IPS-18c (cell line): ENCODE measurements at regions not wholly inside any gene's neighbourhood (a gene's known extent, or its start where the extent isn't known, plus 50 kb on each side); places are given as distances from the start of the nearest gene placed in this dataset.

Source experiments
- H3K4me3 ChIP-seq: 2 replicates; pipeline ENCODE4 v1.7.0; 2013; ENCODE audit warnings: low read depth, mild to moderate bottlenecking, low read length, moderate library complexity; ENCODE audit not compliant: insufficient read depth
- H3K9me3 ChIP-seq: one replicate; pipeline ENCODE4 v1.6.1; 2013; ENCODE audit warnings: mild to moderate bottlenecking, low read length, moderate library complexity; ENCODE audit not compliant: control insufficient read depth, insufficient read depth

GRCh38 chr7:435630-436366 lies 83.8 kb downstream of the PDGFA start:
- H3K4me3 ChIP-seq, result no peak overlapping the region
- no peaks in the 10 kb centered on the region for H3K9me3 ChIP-seq

GRCh38 chr7:436367-437128 lies 83.1 kb downstream of the PDGFA start:
- no peaks in the 10 kb centered on the region for H3K9me3 ChIP-seq
- no peak overlapping the region for H3K4me3 ChIP-seq

GRCh38 chr7:437329-438251 lies 82.1 kb downstream of the PDGFA start:
- Histone ChIP-seq H3K9me3 (no peaks in the 10 kb centered on the region), H3K4me3 (no peak overlapping the region)

GRCh38 chr7:438361-438760 lies 81.3 kb downstream of the PDGFA start:
- H3K4me3 ChIP-seq, result no peak overlapping the region
- H3K9me3 ChIP-seq, result no peaks in the 10 kb centered on the region

GRCh38 chr7:438916-439315 lies 80.7 kb downstream of the PDGFA start:
- H3K9me3 ChIP-seq, result no peaks in the 10 kb centered on the region
- no peak overlapping the region for H3K4me3 ChIP-seq

GRCh38 chr7:440059-440749 lies 79.4 kb downstream of the PDGFA start:
- Histone ChIP-seq H3K9me3 (no peaks in the 10 kb centered on the region), H3K4me3 (no peak overlapping the region)

- Histone ChIP-seq H3K9me3 (no peaks in the 10 kb centered on the region), H3K4me3 (no peak overlapping the region)
These were observed 77.8 kb downstream of the PDGFA start for GRCh38 chr7:441684-442421.

GRCh38 chr7:442457-442856 lies 77.2 kb downstream of the PDGFA start:
- no peak overlapping the region for H3K4me3 ChIP-seq
- H3K9me3 ChIP-seq, result no peaks in the 10 kb centered on the region

GRCh38 chr7:443279-443833 lies 76.3 kb downstream of the PDGFA start:
- H3K4me3 ChIP-seq, result no peak overlapping the region

GRCh38 chr7:444606-445005 lies 75.0 kb downstream of the PDGFA start:
- H3K4me3 ChIP-seq, result no peak overlapping the region
- H3K9me3 ChIP-seq, result no peaks in the 10 kb centered on the region

More at GRCh38 chr7:443279-443833, 76.3 kb downstream of the PDGFA start:
- H3K9me3 ChIP-seq, result no peaks in the 10 kb centered on the region

GRCh38 chr7:445020-445419 lies 74.6 kb downstream of the PDGFA start:
- Histone ChIP-seq H3K9me3 (no peaks in the 10 kb centered on the region), H3K4me3 (no peak overlapping the region)

GRCh38 chr7:445563-446288 lies 73.9 kb downstream of the PDGFA start:
- H3K9me3 ChIP-seq, result no peaks in the 10 kb centered on the region
- no peak overlapping the region for H3K4me3 ChIP-seq

GRCh38 chr7:446289-446935 lies 73.2 kb downstream of the PDGFA start:
- no peak overlapping the region for H3K4me3 ChIP-seq
- H3K9me3 ChIP-seq, result no peaks in the 10 kb centered on the region
